HG03045 (cell line): ENCODE measurements at regions not wholly inside any gene's neighbourhood (a gene's known extent, or its start where the extent isn't known, plus 50 kb on each side); places are given as distances from the start of the nearest gene placed in this dataset.
"Not testable (repeated sequence)": the region's sequence is repeated elsewhere in the genome, so short reads cannot be mapped to it uniquely, and the experiment has no call there.

Source experiments
- ATAC-seq: cut with Tn5 transposase; IDR thresholded peaks from one replicate; pipeline ENCODE4 v1.9.1; 2021; ENCODE audit warnings: mild to moderate bottlenecking, moderate library complexity; ENCODE audit not compliant: unreplicated experiment

- ATAC-seq = no peak
Observed at GRCh38 chr12:42935090-42935489, 345.5 kb upstream of the PRICKLE1 start.

GRCh38 chr12:42933461-42934081 lies 344.0 kb upstream of the PRICKLE1 start:
- ATAC-seq = no peak

- ATAC-seq = no peak
Observed at GRCh38 chr12:42932936-42933335, 343.4 kb upstream of the PRICKLE1 start.

DNA sequence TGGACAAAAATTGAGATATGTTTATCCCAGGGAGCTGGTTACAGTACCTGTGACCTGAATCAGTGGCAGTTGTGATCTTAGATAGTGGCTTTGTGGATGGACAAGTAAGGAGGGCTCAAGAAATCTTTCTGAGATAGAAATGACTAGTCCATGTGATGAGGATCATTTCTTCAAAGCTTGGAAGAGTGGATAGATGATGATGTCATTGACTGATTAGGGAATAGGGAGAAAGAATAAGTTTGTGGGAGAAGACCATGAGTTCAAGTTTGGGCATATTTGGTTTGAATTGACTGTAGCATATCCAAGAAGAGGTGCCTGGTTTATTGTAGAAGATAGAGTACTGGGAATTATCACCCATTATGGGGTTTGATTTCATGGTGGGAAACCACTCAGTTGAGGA lies 336.7 kb upstream of the PRICKLE1 start:
- no peak for ATAC-seq

- no peak for ATAC-seq
Observed at GRCh38 chr12:42924482-42924881, 334.9 kb upstream of the PRICKLE1 start.

DNA sequence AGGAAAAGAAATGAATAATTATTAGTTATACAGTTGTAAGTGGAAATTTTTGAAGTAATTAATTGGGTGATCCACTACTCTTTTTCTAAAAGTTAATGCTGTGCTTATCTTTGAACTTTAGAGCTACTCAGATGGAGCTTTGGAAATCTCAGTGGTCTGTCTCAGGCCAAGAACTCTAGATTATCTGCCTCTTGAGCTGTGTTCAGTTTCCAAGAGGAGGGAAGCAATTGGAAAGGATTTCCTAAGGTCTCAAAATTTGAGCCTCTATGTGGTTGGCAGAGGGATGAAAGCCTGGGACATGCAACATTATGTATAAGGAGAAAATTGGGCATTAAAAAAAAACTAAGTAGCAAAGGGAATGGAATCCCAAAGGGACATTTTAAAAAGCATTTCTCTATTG lies 334.0 kb upstream of the PRICKLE1 start:
- no peak for ATAC-seq

DNA sequence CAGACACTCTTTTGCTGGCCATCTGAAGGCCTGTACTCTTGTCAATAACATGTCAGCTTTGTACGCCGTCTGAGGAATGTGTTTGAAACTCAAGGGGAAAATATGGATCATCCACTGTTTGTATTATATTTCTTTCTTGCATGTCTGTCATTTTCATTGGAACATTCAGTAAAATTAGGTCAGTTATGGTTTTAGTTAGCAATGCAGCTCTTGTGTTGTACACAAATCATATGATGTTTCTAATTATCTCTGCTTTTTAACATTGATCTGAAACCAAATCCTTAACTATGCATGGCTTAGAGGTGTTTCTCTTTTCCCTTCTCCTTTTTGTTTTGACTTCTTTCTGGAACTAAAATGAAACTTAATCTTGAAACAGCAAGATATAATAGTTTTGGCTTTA lies 333.6 kb upstream of the PRICKLE1 start:
- ATAC-seq = no peak

DNA sequence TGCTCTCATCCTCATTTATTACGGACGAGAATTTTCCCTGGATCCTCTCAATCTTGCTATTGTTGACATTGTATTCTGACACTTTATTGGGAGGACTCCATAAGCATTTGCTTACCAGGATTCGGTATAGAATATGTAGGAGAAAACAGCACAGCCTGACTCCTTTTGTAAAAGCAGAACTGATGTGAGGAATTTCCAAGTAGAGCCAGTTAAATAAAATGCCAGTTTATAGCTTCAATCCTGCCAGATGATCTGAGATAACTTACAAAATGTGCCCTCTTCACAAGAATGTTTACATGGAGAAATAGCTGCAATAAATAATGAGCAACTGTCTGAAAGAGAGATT lies 332.9 kb upstream of the PRICKLE1 start:
- no peak for ATAC-seq

GRCh38 chr12:42921741-42922504 lies 332.4 kb upstream of the PRICKLE1 start:
- no peak for ATAC-seq

DNA sequence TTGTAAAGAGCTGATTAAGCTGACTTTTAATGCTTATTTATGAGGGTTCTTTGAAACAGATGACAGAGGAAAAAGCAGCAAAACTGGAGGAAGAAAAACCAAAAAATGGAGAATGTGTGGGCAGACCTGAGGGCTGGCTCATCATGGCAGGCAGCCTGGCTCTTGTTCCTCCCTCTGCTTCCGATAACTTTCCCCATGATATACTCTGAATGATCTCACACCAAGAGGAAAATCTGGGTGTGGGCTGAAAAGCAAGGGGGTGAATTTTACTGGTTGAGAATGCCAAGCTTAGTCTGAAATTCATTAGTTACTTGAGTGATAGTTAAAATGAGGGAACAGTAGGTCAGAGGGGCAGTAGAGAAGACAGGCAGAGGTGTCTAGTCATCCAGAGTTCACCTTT lies 330.1 kb upstream of the PRICKLE1 start:
- ATAC-seq = no peak

- no peak for ATAC-seq
Observed at GRCh38 chr12:42918443-42918842, 328.9 kb upstream of the PRICKLE1 start.

- no peak for ATAC-seq
Observed at GRCh38 chr12:42916143-42916542, 326.6 kb upstream of the PRICKLE1 start.

DNA sequence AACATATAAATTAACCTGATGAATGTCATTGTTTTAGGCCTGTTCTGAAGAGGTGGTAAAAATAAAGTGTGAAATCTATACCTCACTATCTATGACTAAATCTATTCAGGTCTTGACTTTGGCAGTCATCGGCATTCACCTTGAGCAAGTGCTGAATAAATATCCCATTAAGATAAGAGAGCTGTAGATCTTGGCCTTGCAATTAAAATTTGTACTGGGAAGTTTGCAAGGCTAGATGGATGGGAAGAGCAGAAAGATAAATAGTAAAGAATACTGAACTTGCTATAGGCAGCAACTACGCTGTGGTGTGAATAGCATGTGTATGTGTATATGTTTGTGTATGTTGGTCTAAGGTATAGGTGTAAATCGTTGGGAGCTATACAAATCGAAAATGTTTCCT lies 325.9 kb upstream of the PRICKLE1 start:
- ATAC-seq = no peak

GRCh38 chr12:42912367-42912766 lies 322.8 kb upstream of the PRICKLE1 start:
- no peak for ATAC-seq

DNA sequence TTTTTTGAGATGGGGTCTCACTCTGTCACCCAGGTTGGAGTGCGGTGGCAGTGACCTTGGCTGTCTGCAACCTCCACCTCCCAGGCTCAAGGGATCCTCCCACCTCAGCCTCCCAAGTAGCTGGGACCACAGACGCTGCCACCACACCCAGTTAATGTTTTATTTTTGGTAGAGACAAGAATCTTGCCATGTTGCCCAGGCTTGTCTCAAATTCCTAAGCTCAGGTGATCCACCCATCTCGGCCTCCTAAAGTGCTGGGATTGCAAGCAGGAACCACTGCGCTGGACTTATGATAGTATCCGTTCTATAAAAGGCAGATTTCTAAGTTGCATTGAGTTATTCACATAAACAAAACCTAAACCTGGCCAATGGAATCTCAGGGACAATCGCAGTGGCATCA lies 321.1 kb upstream of the PRICKLE1 start:
- no peak for ATAC-seq

DNA sequence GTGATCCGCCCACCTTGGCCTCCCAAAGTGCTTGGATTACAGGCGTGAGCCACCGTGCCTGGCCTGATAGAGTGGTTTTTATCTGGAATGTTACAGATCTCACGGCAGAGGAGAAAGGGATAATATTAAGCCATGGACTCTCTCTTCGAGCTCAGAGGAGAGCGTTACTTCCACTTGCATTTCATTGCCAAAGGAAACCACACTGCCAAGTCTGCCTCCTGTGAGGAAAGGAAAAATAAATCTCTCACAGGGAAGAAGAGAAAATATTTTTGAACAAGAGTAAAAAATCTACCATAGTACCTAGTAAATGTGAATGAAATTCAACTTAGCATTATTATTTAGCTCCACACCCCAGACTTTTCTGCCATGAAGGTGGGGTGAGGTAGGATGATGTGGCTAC lies 319.2 kb upstream of the PRICKLE1 start:
- ATAC-seq = no peak

DNA sequence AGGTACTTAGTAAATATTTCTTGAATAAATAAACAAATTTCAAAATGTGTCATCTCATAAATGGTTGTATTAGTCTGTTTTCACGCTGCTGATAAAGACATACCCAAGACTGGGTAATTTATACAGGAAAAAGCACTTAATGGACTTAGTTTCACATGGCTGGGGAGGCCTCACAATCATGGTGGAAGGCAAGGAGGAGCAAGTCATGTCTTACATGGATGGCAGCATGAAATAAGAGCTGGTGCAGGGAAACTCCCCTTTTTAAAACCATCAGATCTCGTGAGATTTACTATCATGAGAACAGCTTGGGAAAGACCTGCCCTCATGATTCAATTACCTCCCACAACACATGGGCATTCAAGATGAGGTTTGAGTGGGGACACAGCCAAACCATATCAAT lies 317.3 kb upstream of the PRICKLE1 start:
- ATAC-seq = not testable (repeated sequence)

DNA sequence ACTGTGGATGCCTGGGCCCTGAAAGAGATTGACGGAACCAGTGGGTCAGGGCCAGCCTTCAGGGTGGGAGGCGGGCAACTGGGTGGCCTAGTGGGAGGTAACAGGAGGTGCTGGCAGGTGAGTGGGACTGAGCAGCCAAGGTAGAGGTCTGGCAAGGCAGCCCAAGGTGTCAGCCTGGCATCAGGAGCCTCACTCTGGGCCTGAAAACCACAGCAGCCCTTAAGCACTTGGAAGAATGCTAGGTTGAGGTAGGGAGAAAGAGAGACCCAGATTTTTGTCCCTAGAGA lies 315.8 kb upstream of the PRICKLE1 start:
- ATAC-seq = no peak

GRCh38 chr12:42904683-42905418 lies 315.3 kb upstream of the PRICKLE1 start:
- no peak for ATAC-seq

DNA sequence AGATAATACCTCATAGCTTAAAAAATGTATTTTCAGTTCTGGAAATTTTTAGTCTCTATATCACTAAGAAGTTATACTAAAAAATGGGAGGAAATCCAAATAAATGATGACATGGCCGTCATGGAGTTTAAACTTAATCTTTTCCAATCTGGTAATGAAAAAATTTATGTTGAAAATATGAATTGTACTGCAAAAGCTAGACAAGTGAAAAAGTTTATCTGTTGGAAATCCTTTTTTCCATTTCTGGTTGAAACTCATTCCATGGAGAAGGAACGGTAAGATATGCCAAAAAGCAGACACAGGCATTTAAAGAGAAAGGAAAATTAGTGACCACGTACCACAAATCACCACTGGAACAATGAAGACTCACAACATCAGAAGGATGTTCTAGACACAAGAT lies 314.2 kb upstream of the PRICKLE1 start:
- ATAC-seq = no peak

- ATAC-seq = no peak
Observed at GRCh38 chr12:42902001-42902400, 312.5 kb upstream of the PRICKLE1 start.

DNA sequence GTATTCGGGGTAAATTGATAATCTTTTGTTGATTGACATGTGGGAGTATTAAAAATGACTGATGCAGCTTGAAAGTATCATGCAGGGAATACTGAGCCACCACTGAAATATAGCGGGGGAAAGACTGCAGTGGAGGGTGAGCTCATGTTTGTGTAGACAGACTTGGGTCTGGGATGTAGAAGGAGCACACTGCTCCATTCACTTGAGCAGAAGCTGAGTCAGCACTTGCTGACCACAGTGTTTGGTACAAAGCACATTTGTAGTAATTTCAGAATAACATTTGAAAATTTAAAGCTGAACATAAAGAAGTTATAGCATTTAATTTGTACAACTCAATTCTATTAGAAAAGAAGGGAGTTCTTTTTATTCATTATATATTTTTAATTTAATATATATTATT lies 304.3 kb upstream of the PRICKLE1 start:
- ATAC-seq = no peak
